ENCODE measurements at regions not wholly inside any gene's neighbourhood (a gene's known extent, or its start where the extent isn't known, plus 50 kb on each side); places are given as distances from the start of the nearest gene placed in this dataset.

DNA sequence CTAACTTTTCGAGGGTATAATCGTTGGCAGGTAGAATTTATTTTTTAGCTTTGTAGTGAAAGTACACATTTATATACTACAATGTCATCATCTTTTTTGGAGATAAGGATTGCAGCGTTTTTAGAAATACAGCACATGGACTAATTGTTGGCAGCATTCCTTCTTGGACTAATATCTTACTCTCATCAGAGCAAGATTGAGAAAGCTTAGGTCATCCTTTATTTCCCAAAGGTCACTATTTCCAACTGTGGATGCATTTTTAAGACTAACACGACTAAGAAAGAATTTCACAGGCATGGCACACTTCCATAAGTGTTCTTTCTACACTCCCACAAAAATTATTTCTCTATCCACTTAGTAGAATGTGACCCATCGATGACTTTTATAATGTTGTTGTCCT lies 732.3 kb downstream of the NCAM2 start:
- no peak for DNase-seq

DNA sequence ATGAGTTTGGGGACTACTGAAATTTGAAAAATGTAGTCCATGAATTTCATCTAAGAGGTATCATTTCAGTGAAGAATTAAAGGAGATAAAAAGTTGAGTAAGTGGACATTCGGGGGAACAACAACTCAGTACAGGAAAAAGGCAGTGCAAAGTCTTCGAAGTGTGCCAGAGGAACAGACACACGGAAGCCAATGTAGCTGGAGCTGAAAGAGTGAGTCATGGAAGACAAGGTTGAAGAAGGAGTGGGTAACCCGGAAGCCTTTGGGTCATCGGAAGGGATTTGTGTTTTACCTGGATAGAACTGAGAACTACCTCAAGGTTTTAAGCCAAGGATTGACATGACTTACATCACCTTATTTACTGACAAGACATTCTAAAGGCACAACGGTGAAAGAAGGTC lies 733.4 kb downstream of the NCAM2 start:
- no peak for DNase-seq

DNA sequence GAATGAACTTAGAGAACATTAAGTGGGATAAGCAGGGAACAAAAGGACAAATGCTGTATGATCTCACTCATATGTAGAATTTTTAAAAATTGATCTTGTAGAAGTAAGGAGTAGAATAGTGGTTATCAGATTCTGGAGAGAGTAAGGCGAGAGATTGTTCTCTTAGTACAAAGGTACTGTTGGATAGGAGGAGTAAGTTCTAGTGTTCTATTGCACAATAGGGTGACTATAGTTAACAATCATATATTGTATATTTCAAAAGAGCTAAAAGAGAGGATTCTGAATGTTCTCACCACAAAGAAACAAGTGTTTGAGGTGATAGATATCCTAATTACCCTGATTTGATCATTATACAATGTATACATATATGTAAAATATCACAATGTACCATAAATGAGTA lies 735.9 kb downstream of the NCAM2 start:
- DNase-seq = no peak

DNA sequence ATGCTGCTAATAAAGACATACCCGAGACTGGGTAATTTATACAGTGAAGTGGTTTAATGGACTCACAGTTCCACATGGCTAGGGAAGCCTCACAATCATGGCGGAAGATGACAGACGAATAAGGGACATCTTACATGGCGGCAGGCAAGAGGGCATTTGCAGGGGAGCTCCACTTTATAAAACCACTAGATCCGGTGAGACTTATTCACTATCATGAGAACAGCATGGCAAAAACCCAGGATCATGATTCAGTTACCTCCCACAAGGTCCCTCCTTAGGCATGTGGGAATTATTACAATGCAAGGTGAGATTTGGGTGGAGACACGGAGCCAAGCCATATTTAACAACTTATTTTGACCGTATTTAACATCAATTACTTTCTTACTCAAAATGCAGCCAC lies 739.0 kb downstream of the NCAM2 start:
- DNase-seq = no peak

DNA sequence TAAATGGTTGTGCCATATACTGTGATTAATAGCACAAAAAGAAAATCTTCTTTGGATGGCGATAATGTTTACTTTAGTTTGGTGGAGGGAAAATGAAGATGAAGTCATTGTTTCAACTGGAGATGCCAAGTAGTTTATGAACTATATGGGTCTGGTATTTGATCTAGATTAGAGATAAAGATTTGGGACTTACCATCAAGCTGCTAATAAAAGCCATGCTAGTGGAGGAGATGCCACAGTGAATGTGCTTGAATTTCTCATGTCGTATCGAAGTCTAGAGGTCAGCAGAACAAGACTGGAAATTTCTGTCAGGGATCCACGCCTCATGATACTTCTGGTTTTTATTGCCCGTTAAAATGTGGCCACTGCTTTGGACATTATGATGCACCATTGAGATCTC lies 742.0 kb downstream of the NCAM2 start:
- DNase-seq = no peak

DNA sequence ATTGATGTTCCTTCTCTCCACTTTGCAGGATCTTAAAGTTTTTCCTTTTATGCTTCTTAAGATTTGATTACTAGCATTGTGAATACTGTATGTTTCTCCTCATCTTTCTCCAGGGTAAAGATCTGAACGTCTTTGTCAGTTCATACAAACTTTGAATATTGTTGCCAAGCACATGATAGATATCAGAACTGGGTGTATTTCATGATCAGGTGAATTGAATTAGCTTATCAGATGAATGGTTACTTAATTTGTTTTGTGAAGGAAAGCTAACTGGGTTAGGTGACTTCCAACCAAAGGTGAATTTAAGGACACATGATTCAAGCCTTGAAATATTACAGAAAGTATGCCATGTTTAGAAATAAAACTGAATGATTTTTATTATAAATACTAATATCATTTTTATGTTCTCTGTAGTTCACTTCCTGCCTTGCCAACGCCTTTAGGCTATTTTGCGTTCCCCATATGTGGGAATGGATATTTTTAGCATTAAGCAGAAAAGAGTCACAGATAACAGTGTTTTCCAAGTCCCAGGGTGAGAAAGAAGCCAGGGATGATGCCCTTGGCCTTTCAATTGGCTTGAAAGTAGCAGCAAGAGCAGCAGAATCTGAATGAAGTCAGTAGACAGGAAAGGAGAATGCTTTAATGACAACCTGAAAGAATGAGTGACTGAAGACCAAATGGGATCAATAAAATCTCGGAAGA lies 752.1 kb downstream of the NCAM2 start:
- no peak for DNase-seq

DNA sequence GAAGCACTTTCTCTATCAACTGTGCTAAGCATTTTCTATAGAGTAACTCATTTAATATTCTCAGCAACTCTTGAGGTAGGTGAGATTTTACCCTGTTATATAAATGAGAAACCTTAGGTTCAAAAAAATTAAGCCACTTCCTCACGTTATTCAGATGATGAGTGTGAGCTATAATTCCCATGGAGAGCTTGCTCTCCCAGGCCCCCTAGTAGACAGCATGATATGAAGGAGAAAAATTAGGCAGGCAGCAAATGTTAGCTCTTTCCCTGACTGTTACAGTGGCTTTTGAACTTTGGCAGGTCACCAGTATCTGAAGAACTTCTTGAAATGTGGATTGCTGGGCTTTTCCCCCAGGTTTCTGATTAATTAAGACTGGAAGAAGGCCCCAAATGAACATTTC lies 753.1 kb downstream of the NCAM2 start:
- no peak for DNase-seq

DNA sequence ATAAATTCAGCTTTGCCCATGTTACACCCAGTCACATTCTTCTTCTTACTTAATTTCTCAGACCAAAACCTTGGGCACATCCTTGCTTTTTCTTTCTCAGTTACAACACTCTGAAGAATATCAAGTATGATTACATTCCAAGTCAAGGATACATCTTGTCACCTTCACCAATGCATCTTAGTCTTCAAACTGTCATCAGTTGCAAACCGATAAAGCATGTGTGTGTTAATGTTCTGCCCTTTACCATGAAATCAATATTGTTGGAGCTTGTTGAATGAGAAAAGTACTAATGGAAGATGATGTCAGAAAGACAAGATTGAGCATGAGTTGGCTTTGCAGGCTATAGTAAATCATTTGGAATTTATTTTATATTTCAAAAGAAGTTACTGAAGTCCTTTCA lies 764.6 kb downstream of the NCAM2 start:
- no peak for DNase-seq

DNA sequence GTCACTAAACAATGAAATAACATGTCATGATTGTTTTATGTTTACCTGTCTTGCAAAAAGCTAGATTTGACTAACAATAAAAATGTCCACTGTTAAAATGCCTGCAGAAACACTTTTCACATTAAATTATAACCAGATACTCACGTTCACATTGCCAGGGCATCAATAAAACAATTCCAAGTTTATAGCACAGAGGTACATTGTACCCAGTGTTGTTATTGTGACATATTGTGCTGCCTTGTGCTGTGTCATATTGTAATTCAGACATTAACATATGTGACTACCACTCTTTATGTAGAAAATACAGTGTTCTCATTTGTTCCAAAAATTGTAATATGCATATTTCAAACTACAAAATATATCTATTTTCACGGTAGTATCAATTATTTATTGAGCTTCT lies 766.1 kb downstream of the NCAM2 start:
- no peak for DNase-seq

DNA sequence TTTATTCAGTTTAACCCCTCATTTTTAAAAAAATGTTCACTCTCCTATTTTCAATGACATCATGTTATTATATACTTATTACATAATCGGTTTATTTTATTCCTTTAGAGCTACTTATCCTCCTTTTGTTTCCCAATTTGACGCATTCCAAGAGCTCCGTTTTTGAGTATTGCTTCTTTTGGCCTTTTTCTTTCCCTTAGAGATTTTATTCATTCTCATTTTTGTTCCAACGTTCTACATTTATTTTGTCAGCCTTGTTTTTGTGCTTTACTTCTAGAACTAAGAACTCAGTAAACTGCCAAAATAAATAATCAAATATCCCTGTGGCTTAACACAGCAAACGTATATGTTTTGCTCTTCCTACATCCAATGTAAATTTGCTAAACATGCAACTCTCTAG lies 769.1 kb downstream of the NCAM2 start:
- no peak for DNase-seq

DNA sequence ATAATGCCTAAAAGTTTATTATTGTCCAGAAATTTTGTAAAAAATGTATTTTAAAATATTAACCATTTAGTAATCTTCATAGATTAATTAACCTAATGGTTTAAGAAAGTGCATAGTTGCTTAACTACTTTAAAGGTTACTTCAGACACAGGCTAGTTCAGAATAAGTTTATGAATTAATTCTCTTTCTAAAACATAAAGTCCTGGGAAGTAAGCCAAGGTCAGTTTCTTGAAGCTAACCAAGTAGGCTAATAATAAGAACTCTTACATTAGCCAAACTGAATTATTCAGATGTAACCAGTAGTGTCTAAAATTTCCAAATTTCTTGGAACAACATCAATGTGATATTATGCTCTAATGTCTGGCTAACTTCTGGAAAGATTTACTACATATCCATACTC lies 790.4 kb downstream of the NCAM2 start:
- DNase-seq = no peak

DNA sequence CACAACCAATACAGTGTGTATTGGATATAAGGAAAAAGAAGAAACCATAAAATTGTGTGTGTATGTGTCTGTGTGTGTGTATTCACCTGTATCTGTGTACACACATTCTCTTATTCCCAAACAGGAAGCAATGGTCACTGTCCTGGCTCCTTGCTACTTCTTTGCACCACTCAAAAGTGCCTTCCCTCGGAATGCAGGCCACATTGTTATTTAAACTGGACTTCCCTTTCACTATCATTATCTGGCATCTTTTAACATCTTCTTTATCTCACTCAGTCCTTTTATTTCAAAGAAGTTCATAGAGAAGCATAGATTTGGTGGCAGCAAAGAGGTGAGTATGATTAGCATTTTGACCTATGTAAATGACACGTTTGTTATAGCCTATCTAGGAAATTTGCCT lies 803.7 kb downstream of the NCAM2 start:
- no peak for DNase-seq

DNA sequence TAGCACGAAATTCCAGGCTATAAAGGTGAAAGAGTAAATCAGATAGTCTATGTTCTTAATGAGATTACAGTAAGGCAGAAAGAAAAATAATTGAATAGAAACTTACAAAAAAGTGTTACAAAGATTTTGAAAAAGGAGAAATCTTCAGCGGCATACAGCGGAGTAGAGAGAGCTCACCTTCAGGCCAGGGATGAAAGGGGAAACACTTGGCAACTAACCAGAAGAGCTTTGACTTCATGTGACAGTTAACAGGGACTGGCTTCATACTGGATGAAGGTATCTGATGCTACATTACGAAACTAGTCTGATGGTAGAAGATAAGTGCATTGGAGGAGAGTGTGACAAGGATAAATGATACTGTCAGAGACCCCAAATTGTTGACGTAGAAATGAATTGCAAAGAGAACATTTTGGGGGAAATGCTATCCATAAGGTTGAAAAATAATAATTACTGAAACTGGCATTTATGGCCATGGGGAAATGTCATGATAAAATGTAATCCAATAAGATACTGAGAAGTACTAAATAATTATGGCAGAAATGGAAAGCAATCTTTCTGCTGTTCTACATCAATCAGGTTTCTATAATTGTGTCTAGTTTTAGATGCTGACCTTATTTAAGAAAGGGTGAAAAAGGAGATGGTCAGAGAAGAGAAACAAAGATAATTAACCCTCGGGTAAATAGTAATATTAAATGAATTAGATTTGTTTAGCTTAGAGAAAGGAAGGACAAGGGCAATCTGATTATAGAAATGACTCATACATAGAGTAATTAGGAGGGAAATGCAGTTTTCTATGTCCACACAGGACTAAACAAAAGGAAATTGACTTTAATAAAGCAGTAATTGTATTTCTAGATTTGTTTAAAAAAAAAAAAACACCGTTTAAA lies 808.7 kb downstream of the NCAM2 start:
- DNase-seq = no peak

DNA sequence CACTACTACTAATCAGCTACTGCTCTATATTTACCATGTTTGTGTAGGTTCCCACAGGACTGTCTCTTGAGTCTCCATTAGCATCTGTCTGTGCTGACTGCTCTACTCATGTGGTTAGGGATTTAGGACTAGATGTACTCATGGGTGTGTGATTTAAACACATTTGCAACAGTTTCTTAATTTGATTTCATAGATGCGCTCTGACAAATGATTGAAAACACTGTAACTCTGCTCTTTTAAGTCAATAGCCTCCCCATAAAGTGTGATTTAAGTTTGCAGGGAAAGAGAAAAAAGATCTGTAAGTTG lies 809.3 kb downstream of the NCAM2 start:
- no peak for DNase-seq

DNA sequence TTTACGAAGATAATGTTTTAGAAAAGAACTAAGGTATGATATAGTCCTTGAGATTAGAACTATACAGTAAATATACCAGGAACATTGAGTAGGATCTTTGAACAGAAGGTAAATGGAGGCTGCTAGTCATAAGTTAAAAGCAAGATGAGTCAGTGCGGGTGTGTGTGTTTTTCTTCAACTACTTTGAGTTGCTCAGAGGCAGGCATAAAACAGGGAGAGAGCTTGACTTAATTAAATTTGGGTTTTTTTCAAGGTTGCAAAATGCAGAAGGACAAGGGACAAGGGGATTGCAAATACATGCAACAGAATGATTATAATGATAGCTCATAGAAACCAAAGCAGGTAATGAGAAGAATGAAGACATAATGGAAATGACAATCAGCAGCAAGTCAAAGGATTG lies 815.1 kb downstream of the NCAM2 start:
- DNase-seq = no peak

DNA sequence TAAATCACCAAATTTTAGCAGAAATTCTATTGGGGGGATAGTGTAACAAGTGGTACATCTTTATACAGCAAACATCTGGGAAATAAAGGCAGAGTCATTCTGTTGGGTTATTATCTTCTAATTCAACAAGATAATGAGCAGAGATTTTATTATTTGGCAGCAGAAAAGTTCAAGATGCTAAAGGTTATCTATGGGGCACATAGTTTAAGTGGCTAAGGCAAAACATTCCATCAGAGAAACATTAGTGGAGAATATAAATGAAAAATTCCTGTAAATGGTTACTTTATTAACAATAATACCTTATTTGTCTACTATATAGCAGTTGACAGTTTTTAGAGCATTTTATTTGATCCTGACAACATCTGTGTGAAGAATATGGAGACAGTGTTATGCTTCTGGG lies 815.7 kb downstream of the NCAM2 start:
- no peak for DNase-seq

DNA sequence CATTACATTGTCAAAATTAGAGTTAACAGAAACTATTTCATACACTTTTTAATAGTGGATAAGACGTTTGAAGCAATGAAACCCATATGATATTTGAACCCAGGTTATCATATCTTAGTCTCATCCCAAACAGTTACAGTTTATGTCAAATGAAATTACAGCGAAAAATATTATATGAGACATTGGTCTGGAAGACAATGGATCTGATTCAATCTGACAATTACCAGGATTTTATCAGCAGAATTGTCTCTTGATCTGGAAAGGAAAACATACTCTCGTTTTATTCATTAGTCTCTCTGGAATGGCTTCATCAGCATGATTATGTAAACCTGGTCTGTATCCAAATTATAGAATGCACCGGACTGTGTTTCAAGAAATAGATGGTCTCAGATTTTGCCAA lies 818.6 kb downstream of the NCAM2 start:
- no peak for DNase-seq

DNA sequence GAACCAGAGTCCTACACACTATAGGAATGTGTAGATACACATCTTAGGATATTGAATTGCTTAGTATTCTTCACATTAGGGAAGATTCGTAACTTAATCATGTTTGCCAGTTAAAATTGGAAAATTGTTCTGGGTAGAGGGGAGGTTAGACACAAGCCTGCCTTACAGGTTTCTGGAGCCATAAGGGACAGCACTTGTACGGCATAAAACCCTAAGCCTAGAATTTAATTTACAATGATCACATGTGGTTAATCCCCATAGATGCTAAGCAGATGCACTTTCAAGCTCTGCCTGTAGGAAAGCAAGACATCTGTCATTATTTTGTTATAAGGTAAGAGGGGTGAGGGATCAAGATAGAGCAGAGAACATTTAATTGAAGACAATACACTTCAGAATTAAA lies 820.7 kb downstream of the NCAM2 start:
- DNase-seq = no peak

DNA sequence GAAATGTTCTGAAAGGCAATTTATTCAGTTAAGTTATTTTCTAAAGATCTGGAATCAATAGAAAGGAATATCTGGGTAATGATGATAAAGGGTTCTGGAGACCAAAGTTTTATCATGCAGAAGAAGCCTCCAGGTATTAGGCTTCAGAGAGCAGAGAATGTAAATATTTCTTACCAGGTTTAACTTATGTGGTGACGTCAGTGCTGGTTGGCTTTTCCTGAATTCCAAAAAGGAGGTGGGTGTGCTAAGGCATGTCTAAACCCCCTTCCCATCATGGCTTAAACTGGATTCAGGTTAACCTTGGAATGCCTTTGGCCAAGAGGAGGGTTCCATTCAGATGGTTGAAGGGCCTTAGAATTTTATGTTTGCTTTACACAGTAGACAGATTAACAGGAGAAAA lies 829.9 kb downstream of the NCAM2 start:
- no peak for DNase-seq

DNA sequence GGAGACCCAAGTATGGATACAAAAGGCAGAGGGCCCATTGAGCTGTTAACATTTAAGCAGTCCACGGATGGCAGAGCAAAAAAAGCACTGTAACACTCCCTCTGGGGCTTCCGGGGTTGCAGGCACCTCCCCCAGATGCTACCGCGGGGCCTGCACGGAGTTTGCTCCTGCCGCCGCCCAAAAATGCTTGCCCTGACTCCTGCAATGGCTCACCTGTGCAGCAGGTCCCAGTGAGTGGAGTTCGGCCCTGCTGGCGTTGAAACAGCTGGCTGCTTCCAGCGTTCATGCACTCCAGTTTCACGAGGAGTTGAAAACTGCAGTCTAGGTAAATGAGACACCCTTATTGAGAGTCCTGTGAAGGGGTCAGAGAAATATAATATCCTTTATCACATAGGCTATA lies 832.8 kb downstream of the NCAM2 start:
- no peak for DNase-seq

DNA sequence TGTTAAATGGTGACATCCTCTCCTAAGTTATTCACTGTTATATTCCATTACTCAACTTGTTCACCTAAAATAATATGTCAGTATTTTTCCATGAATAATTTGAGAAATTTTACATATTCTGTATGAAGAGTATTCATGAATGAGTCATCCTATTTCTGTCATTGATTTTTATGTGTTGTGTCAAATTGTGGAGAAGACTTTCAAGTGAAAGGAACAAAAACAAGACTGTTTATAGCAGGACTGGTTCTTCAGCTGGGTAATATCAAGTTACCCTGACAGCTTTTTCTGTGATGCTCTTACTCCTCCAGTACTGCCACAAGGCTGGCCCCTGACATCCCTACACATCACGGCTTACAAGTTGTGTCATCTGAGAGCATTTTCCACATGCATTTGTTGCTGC lies 847.7 kb downstream of the NCAM2 start:
- DNase-seq = no peak

DNA sequence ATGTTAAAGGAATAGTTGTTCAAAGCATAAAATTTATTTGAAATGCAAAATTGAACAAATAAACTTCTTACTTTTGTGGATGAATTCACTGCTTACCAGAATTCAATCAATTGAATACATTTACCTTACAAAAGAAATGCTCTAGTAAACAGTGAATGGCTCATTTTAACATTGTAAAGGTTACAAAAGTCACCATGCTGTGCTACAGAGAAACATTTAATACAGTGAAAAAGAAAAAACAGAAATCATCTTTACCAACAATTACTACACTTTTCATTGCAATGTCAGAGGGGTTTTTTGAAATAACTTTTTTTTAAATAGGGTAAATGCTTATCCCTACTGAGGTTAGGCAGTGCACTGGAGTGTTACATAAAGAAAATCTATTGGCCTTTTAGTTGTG lies 853.0 kb downstream of the NCAM2 start:
- DNase-seq = no peak

DNA sequence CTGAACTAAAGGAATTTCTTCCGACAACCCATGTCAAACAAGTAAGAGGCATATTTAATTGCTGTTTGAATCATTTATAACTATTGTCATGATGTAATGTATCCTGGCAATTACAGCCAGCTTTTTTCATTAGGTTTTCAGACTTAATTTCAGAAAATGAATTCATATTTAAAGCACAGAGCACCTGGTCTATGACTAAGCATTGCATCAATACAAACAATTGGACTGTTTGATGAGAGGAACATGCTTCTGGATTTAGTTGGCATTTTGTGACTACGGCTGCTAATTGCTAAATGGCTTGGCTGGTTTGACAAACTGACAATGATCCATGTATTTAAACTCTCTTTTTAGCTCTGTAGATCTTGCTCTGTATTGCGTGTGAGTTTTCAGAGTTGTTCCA lies 853.4 kb downstream of the NCAM2 start:
- DNase-seq = no peak

DNA sequence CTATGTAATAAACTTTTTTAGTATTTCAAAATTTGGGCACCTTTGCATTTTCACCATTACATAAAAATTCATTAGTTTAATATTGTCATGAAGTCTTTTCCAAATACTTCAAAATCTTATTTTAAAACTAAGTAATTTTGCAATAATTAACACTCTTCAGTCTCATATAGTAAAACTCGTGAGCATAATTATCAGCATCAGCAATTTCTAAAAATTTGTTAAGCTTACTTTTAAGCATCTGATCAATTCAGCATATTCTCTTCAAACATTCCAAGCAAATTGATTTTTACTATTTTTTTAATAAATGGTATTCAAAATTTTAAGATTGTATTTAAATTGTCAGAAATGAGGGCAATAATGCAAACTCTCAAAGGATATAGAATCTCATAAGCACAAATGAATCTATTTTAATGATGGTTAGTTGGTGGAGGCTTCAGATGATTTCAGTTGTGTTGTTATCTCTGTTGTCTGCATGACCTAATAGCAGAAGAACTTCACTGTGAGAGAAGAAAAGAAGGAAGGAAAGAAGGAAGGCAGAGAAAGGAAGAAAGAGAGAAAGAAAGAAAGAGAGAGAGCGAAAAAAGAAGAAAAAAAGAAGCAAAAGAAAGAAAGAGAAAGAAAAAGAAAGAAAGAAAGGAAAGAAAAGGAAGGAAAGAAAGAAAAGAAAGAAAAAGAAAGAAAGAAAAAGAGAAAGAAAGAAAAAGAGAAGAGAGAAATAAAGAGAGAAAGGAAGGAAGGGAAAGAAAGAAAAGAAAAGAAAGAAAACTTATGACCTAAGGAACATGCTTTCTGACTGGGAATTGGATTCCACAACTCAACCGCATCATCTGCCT lies 860.5 kb downstream of the NCAM2 start:
- no peak for DNase-seq

Data from KG1 (cell line).